K562 (cell line): ENCODE measurements at regions not wholly inside any gene's neighbourhood (a gene's known extent, or its start where the extent isn't known, plus 50 kb on each side); places are given as distances from the start of the nearest gene placed in this dataset.

Source experiments
- EGR1 ChIP-seq: fragments of 450-650 bp; conservative IDR thresholded peaks from 2 replicates; pipeline ENCODE4 v1.6.1; 2017; ENCODE audit warnings: mild to moderate bottlenecking
- ELK3 ChIP-seq: fragments of 450-650 bp; formaldehyde crosslinking; IDR thresholded peaks from 2 replicates; pipeline ENCODE4 v1.4.0; 2020; ENCODE audit warnings: mild to moderate bottlenecking
- HCFC1 ChIP-seq: IDR thresholded peaks from 2 replicates; pipeline ENCODE4 v1.6.1; 2012; ENCODE audit warnings: low read depth, low read length, improper control_type of control experiment
- MAFF ChIP-seq: IDR thresholded peaks from 2 replicates; pipeline ENCODE4 v1.6.1; 2012; ENCODE audit warnings: low read length, improper control_type of control experiment
- MXD1 ChIP-seq: fragments of 250-450 bp; sonication (Bioruptor Pico); IDR thresholded peaks from 2 replicates; pipeline ENCODE4 v1.8.0; 2021; ENCODE audit warnings: borderline replicate concordance, mild to moderate bottlenecking, moderate library complexity; ENCODE audit not compliant: poor library complexity, severe bottlenecking
- SRSF1 ChIP-seq: fragments of 200-400 bp; formaldehyde crosslinking; IDR thresholded peaks from 2 replicates; pipeline ENCODE4 v1.6.1; 2017; ENCODE audit warnings: mild to moderate bottlenecking, low read depth, low read length, moderate library complexity
- YY1 ChIP-seq, 3 experiments: IDR thresholded peaks; 2 replicates each; pipeline ENCODE4 v1.6.1; 2011; ENCODE audit warnings: low read length in 2 of 3, mild to moderate bottlenecking in 2 of 3, moderate library complexity in 2 of 3, borderline replicate concordance in 1 of 3, control low read depth in 1 of 3, low read depth in 1 of 3; ENCODE audit not compliant: insufficient read depth in 3 of 3, insufficient replicate concordance in 2 of 3, control insufficient read depth in 1 of 3, insufficient read length in 1 of 3; ENCODE audit errors: extremely low read depth in 1 of 3
- ZBED1 ChIP-seq: IDR thresholded peaks from 2 replicates; pipeline ENCODE4 v1.6.1; 2014
- ZBTB8A ChIP-seq: fragments of 450-650 bp; IDR thresholded peaks from 2 replicates; pipeline ENCODE4 v1.6.1; 2018; ENCODE audit warnings: mild to moderate bottlenecking, moderate library complexity; ENCODE audit not compliant: partially characterized antibody
- ZNF212 ChIP-seq: fragments of 450-650 bp; formaldehyde crosslinking; IDR thresholded peaks from 2 replicates; pipeline ENCODE4 v1.4.0; 2020; ENCODE audit warnings: mild to moderate bottlenecking
- ZNF507 ChIP-seq: conservative IDR thresholded peaks from 2 replicates; pipeline ENCODE4 v1.6.1; 2017; ENCODE audit warnings: missing genetic modification characterization, missing compliant biosample characterization
- ZNF75A ChIP-seq: fragments of 450-650 bp; formaldehyde crosslinking; IDR thresholded peaks from 2 replicates; pipeline ENCODE4 v1.4.0; 2020; ENCODE audit warnings: mild to moderate bottlenecking
- ZZZ3 ChIP-seq: fragments of 450-650 bp; IDR thresholded peaks from 2 replicates; pipeline ENCODE4 v1.6.1; 2016; ENCODE audit warnings: antibody characterized with exemption, mild to moderate bottlenecking, moderate library complexity
- TF ChIP-seq, protein P1 (sequence below): fragments of 200-800 bp; sonication (Bioruptor generic); IDR thresholded peaks from 2 replicates; pipeline ENCODE4 v1.6.1; 2017; ENCODE audit warnings: missing genetic modification characterization, missing compliant biosample characterization
- TF ChIP-seq, protein P2 (sequence below): sonication (generic); formaldehyde crosslinking; IDR thresholded peaks from 2 replicates; pipeline ENCODE4 v1.8.0; 2023; ENCODE audit warnings: mild to moderate bottlenecking, missing genetic modification reagents
- TF ChIP-seq, protein P3 (sequence below), 2 experiments: fragments of 450-650 bp; IDR thresholded peaks; 2 replicates each; pipeline ENCODE4 v1.6.1; 2018; ENCODE audit warnings: mild to moderate bottlenecking in 2 of 2, low read depth in 1 of 2; ENCODE audit not compliant: partially characterized antibody in 2 of 2

- TF ChIP-seq ELK3 (CRISPR knock-in tag), result no peak
- TF ChIP-seq ZBTB8A, result no peak
- TF ChIP-seq ZNF507 (tag), result peak; percentile 27; the same call in 1 of the 2 replicates
- no peak for TF ChIP-seq YY1 (IDR thresholded peaks at IDR 0.05; ENCODE audit: borderline replicate concordance in 1 of 3, control insufficient read depth in 1 of 3, extremely low read depth in 1 of 3, insufficient read depth in 3 of 3, insufficient read length in 1 of 3, insufficient replicate concordance in 2 of 3, low read depth in 1 of 3, low read length in 2 of 3)
- TF ChIP-seq, protein P1, sequence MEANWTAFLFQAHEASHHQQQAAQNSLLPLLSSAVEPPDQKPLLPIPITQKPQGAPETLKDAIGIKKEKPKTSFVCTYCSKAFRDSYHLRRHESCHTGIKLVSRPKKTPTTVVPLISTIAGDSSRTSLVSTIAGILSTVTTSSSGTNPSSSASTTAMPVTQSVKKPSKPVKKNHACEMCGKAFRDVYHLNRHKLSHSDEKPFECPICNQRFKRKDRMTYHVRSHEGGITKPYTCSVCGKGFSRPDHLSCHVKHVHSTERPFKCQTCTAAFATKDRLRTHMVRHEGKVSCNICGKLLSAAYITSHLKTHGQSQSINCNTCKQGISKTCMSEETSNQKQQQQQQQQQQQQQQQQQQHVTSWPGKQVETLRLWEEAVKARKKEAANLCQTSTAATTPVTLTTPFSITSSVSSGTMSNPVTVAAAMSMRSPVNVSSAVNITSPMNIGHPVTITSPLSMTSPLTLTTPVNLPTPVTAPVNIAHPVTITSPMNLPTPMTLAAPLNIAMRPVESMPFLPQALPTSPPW (CRISPR knock-in tag), result peak; percentile 52
- TF ChIP-seq, protein P2, sequence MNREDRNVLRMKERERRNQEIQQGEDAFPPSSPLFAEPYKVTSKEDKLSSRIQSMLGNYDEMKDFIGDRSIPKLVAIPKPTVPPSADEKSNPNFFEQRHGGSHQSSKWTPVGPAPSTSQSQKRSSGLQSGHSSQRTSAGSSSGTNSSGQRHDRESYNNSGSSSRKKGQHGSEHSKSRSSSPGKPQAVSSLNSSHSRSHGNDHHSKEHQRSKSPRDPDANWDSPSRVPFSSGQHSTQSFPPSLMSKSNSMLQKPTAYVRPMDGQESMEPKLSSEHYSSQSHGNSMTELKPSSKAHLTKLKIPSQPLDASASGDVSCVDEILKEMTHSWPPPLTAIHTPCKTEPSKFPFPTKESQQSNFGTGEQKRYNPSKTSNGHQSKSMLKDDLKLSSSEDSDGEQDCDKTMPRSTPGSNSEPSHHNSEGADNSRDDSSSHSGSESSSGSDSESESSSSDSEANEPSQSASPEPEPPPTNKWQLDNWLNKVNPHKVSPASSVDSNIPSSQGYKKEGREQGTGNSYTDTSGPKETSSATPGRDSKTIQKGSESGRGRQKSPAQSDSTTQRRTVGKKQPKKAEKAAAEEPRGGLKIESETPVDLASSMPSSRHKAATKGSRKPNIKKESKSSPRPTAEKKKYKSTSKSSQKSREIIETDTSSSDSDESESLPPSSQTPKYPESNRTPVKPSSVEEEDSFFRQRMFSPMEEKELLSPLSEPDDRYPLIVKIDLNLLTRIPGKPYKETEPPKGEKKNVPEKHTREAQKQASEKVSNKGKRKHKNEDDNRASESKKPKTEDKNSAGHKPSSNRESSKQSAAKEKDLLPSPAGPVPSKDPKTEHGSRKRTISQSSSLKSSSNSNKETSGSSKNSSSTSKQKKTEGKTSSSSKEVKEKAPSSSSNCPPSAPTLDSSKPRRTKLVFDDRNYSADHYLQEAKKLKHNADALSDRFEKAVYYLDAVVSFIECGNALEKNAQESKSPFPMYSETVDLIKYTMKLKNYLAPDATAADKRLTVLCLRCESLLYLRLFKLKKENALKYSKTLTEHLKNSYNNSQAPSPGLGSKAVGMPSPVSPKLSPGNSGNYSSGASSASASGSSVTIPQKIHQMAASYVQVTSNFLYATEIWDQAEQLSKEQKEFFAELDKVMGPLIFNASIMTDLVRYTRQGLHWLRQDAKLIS (CRISPR knock-in tag), result no peak
- no peak for TF ChIP-seq SRSF1
- no peak for TF ChIP-seq ZZZ3
- TF ChIP-seq, protein P3, sequence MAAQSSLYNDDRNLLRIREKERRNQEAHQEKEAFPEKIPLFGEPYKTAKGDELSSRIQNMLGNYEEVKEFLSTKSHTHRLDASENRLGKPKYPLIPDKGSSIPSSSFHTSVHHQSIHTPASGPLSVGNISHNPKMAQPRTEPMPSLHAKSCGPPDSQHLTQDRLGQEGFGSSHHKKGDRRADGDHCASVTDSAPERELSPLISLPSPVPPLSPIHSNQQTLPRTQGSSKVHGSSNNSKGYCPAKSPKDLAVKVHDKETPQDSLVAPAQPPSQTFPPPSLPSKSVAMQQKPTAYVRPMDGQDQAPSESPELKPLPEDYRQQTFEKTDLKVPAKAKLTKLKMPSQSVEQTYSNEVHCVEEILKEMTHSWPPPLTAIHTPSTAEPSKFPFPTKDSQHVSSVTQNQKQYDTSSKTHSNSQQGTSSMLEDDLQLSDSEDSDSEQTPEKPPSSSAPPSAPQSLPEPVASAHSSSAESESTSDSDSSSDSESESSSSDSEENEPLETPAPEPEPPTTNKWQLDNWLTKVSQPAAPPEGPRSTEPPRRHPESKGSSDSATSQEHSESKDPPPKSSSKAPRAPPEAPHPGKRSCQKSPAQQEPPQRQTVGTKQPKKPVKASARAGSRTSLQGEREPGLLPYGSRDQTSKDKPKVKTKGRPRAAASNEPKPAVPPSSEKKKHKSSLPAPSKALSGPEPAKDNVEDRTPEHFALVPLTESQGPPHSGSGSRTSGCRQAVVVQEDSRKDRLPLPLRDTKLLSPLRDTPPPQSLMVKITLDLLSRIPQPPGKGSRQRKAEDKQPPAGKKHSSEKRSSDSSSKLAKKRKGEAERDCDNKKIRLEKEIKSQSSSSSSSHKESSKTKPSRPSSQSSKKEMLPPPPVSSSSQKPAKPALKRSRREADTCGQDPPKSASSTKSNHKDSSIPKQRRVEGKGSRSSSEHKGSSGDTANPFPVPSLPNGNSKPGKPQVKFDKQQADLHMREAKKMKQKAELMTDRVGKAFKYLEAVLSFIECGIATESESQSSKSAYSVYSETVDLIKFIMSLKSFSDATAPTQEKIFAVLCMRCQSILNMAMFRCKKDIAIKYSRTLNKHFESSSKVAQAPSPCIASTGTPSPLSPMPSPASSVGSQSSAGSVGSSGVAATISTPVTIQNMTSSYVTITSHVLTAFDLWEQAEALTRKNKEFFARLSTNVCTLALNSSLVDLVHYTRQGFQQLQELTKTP (IDR thresholded peaks at IDR 0.05; ENCODE audit: low read depth in 1 of 2, partially characterized antibody in 2 of 2), result peak in 1 of 2 experiments; percentile 27
- no peak for TF ChIP-seq ZBED1
- TF ChIP-seq MAFF, result peak; percentile 19; the same call in 1 of the 2 replicates
- no peak for TF ChIP-seq ZNF75A (CRISPR knock-in tag)
- TF ChIP-seq EGR1, result no peak
- TF ChIP-seq ZNF212 (CRISPR knock-in tag), result 0 out of 2 replicates have a peak, but pooled peaks have one; percentile 25
- TF ChIP-seq HCFC1, result no peak
- TF ChIP-seq MXD1 (CRISPR knock-in tag), result no peak
Measured at GRCh38 chr6:39992861-39993622, 58.8 kb upstream of the MOCS1 start (continued).
